ENCODE measurements at regions not wholly inside any gene's neighbourhood (a gene's known extent, or its start where the extent isn't known, plus 50 kb on each side); places are given as distances from the start of the nearest gene placed in this dataset.
"Not testable (repeated sequence)": the region's sequence is repeated elsewhere in the genome, so short reads cannot be mapped to it uniquely, and the experiment has no call there.

DNA sequence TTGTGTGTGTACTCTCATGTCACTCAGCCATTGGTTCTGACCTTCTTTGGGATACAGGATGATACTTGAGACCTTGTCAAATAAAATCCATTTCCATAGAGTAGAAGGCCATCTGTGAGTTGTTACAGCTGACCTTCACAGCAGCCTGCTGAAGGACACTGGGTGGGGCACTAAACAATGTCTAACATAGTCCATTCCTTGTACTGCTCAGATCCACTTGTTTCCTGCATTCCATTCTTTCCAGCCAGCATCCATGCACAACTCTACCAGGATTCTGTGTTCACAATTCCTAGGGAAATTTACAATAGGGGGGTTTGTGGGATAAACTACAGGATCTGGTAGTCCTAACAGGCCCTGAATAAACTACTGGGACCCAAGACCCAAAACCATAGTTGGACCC is 286.4 kb downstream of the RASEF start:
- H3K4me2 ChIP-seq (ENCODE audit: low read depth, low read length, poor library complexity, severe bottlenecking): no peak overlapping the region
- no peaks in the 10 kb centered on the region for H4K20me1 ChIP-seq (ENCODE audit: insufficient read depth, low read depth, low read length)
- no peaks in the 10 kb centered on the region for H3K9me2 ChIP-seq (replicated peaks; ENCODE audit: insufficient read depth, low read length)
- no peaks in the 10 kb centered on the region for H3K36me3 ChIP-seq (ENCODE audit: insufficient read depth, low read length)
- no peaks in the 10 kb centered on the region for H3K79me2 ChIP-seq (ENCODE audit: low read length)
- no peak overlapping the region for H2AFZ ChIP-seq (ENCODE audit: low read length)
- H3K27me3 ChIP-seq (ENCODE audit: low read length): no peaks in the 10 kb centered on the region
- no peak for DNase-seq
- H3K9me3 ChIP-seq (ENCODE audit: low read length): no peaks in the 10 kb centered on the region
- H3K9ac ChIP-seq (ENCODE audit: low read length): no peak overlapping the region
- no peak overlapping the region for H3K27ac ChIP-seq (ENCODE audit: low read length)
- H3K4me1 ChIP-seq (ENCODE audit: low read length): no peaks in the 10 kb centered on the region
- no peak overlapping the region for H3K4me3 ChIP-seq (ENCODE audit: low read length)

DNA sequence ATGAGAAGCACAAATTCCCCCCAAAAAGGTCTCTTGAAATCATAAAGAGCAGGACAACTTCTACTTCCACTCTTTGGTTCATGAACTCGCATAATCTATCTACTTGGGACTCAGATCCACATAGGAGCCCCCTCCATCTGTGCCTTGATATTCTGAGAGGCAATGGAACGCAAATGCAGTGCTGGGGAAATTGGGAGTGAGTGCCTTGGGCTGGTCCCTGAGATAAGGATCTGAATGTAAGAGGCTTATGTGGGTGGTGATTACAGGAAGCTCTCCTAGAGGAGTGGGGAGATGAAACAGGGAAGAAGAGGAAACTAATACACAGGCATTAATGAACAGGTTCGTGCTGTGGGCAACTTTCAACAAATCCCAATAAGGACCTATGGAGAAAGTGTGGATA is 285.6 kb downstream of the RASEF start:
- H3K9me2 ChIP-seq (replicated peaks; ENCODE audit: insufficient read depth, low read length): no peaks in the 10 kb centered on the region
- no peak overlapping the region for H3K4me2 ChIP-seq (ENCODE audit: low read depth, low read length, poor library complexity, severe bottlenecking)
- no peak overlapping the region for H3K27ac ChIP-seq (ENCODE audit: low read length)
- H3K79me2 ChIP-seq (ENCODE audit: low read length): no peaks in the 10 kb centered on the region
- DNase-seq: no peak
- H3K4me3 ChIP-seq (ENCODE audit: low read length): no peak overlapping the region
- no peak overlapping the region for H3K9ac ChIP-seq (ENCODE audit: low read length)
- no peaks in the 10 kb centered on the region for H3K36me3 ChIP-seq (ENCODE audit: insufficient read depth, low read length)
- no peaks in the 10 kb centered on the region for H4K20me1 ChIP-seq (ENCODE audit: insufficient read depth, low read depth, low read length)
- no peaks in the 10 kb centered on the region for H3K4me1 ChIP-seq (ENCODE audit: low read length)
- H3K9me3 ChIP-seq (ENCODE audit: low read length): no peaks in the 10 kb centered on the region
- H2AFZ ChIP-seq (ENCODE audit: low read length): no peak overlapping the region
- no peaks in the 10 kb centered on the region for H3K27me3 ChIP-seq (ENCODE audit: low read length)

DNA sequence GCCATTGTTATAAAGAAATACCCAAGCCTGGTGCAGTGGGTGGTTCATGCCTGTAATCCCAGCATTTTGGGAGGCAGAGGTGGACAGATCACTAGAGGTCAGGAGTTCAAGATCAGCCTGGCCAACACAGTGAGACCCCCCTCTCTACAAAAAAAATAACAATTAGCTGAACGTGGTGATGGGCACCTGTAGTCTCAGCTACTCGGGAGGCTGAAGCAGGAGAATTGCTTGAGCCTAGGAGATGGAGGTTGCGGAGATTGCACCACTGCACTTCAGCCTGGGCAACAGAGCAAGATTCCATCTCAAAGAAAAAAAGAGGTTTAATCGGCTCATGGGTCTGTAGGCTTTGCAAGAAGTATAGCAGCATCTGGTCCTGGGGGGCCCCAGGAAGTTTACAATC is 284.0 kb downstream of the RASEF start:
- not testable (repeated sequence) for H3K9me2 ChIP-seq (replicated peaks; ENCODE audit: insufficient read depth, low read length); H3K27me3 ChIP-seq (ENCODE audit: low read length); H3K79me2 ChIP-seq (ENCODE audit: low read length); H3K4me2 ChIP-seq (ENCODE audit: low read depth, low read length, poor library complexity, severe bottlenecking); H3K4me3 ChIP-seq (ENCODE audit: low read length); H3K9ac ChIP-seq (ENCODE audit: low read length); H3K9me3 ChIP-seq (ENCODE audit: low read length); H2AFZ ChIP-seq (ENCODE audit: low read length); H3K36me3 ChIP-seq (ENCODE audit: insufficient read depth, low read length); H3K4me1 ChIP-seq (ENCODE audit: low read length); H3K27ac ChIP-seq (ENCODE audit: low read length); H4K20me1 ChIP-seq (ENCODE audit: insufficient read depth, low read depth, low read length); DNase-seq

DNA sequence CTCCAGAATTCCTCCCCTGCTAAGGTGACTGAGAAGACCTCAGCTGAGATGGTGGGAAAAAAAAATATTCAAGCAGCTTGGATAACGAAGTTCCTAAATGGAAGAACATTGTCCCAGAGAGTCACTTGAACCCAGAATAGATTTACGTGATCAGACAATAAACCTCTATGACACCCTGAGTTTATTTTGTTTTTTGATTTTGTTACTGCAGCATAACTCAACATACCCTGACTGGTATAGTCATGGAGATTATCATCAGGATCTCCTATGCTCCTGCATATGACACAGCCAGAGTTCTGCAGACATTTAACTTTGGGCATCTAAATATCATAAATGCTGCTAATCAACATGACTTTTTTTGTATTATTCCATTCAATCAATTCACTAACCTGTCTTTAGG is 282.9 kb downstream of the RASEF start:
- Histone ChIP-seq H3K36me3 (ENCODE audit: insufficient read depth, low read length) (no peaks in the 10 kb centered on the region), H3K79me2 (ENCODE audit: low read length) (no peaks in the 10 kb centered on the region), H3K9me2 (replicated peaks; ENCODE audit: insufficient read depth, low read length) (no peaks in the 10 kb centered on the region), H3K9me3 (ENCODE audit: low read length) (no peaks in the 10 kb centered on the region), H3K4me3 (ENCODE audit: low read length) (no peak overlapping the region), H3K27me3 (ENCODE audit: low read length) (no peaks in the 10 kb centered on the region), H4K20me1 (ENCODE audit: insufficient read depth, low read depth, low read length) (no peaks in the 10 kb centered on the region), H3K27ac (ENCODE audit: low read length) (no peak overlapping the region), H3K4me1 (ENCODE audit: low read length) (no peaks in the 10 kb centered on the region), H2AFZ (ENCODE audit: low read length) (no peak overlapping the region), H3K9ac (ENCODE audit: low read length) (no peak overlapping the region), H3K4me2 (ENCODE audit: low read depth, low read length, poor library complexity, severe bottlenecking) (no peak overlapping the region)
- DNase-seq: no peak

DNA sequence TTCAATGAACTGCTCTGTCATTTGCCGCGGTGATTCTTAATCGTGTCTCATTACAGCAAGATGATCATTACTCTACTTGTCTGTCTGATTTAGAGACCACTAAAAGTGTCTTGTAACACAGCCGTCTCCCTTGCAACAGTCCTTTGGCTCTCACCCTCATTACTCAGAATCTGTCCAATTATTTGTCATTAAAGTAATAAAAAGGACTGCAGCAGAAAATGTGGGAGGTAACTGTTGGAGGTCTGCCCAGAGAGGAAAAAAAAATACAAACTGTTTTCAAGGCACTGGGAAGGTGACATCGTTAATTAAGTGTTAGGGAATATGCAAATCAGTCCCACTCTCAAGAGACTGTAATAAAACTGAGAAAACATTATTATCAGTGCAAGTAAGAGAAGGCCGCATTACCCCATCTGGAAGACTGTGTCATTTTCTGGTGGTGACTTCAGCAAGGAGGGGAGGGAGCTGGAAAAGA is 281.0 kb downstream of the RASEF start:
- H3K36me3 ChIP-seq (ENCODE audit: insufficient read depth, low read length): no peaks in the 10 kb centered on the region
- H3K9me3 ChIP-seq (ENCODE audit: low read length): no peaks in the 10 kb centered on the region
- no peak overlapping the region for H3K4me3 ChIP-seq (ENCODE audit: low read length)
- no peak for DNase-seq
- no peak overlapping the region for H2AFZ ChIP-seq (ENCODE audit: low read length)
- no peaks in the 10 kb centered on the region for H3K4me1 ChIP-seq (ENCODE audit: low read length)
- no peaks in the 10 kb centered on the region for H4K20me1 ChIP-seq (ENCODE audit: insufficient read depth, low read depth, low read length)
- no peak overlapping the region for H3K4me2 ChIP-seq (ENCODE audit: low read depth, low read length, poor library complexity, severe bottlenecking)
- no peaks in the 10 kb centered on the region for H3K9me2 ChIP-seq (replicated peaks; ENCODE audit: insufficient read depth, low read length)
- no peak overlapping the region for H3K9ac ChIP-seq (ENCODE audit: low read length)
- H3K79me2 ChIP-seq (ENCODE audit: low read length): no peaks in the 10 kb centered on the region
- no peak overlapping the region for H3K27ac ChIP-seq (ENCODE audit: low read length)
- H3K27me3 ChIP-seq (ENCODE audit: low read length): no peaks in the 10 kb centered on the region

DNA sequence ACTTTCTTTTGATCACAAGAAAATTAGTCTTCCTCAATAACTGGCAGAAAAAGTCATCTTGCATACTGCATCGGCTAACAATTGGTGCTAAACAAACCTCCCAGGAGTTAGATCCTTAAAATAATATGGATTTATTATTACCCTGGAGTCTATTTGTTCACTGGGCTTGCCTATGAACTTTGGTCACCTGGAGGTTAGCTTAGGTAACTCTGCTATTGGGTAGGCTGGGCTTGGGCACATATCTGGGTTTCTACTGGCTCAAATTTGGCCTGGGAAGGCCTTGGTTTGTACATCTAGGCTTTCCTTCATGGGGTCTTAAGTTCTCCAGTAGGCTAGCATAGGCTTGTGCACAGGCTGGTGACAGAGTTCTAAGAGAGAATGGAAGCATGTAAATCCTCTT is 279.9 kb downstream of the RASEF start:
- no peaks in the 10 kb centered on the region for H3K36me3 ChIP-seq (ENCODE audit: insufficient read depth, low read length)
- no peak overlapping the region for H3K27ac ChIP-seq (ENCODE audit: low read length)
- H3K9ac ChIP-seq (ENCODE audit: low read length): no peak overlapping the region
- H4K20me1 ChIP-seq (ENCODE audit: insufficient read depth, low read depth, low read length): no peaks in the 10 kb centered on the region
- no peaks in the 10 kb centered on the region for H3K4me1 ChIP-seq (ENCODE audit: low read length)
- H3K9me2 ChIP-seq (replicated peaks; ENCODE audit: insufficient read depth, low read length): no peaks in the 10 kb centered on the region
- no peaks in the 10 kb centered on the region for H3K27me3 ChIP-seq (ENCODE audit: low read length)
- H3K79me2 ChIP-seq (ENCODE audit: low read length): no peaks in the 10 kb centered on the region
- H2AFZ ChIP-seq (ENCODE audit: low read length): no peak overlapping the region
- DNase-seq: no peak
- no peaks in the 10 kb centered on the region for H3K9me3 ChIP-seq (ENCODE audit: low read length)
- no peak overlapping the region for H3K4me2 ChIP-seq (ENCODE audit: low read depth, low read length, poor library complexity, severe bottlenecking)
- no peak overlapping the region for H3K4me3 ChIP-seq (ENCODE audit: low read length)

DNA sequence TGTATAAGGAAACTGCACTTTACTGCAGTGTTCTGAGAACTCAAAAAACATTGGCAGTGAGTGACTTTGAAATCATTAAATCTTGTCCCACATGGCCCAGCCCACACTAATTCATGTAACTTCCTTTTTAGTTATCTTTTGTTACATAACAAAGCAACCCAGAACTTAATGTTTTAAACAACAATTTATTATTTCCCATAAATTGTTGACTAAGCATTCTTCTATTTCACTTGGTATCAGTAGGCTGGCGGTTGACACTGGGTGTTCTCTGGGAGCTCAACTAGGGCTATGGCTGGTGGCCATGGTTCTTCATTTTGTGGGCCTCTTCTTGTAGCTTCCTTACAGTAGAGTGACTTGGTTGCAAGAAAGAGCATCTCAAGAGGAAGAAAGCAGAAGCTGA is 278.4 kb downstream of the RASEF start:
- no peak overlapping the region for H2AFZ ChIP-seq (ENCODE audit: low read length)
- DNase-seq: no peak
- no peak overlapping the region for H3K27ac ChIP-seq (ENCODE audit: low read length)
- no peaks in the 10 kb centered on the region; the same call in 1 of the 2 replicates for H3K9me3 ChIP-seq (ENCODE audit: low read length)
- no peaks in the 10 kb centered on the region for H3K4me1 ChIP-seq (ENCODE audit: low read length)
- H3K9ac ChIP-seq (ENCODE audit: low read length): no peak overlapping the region
- no peak overlapping the region for H3K4me3 ChIP-seq (ENCODE audit: low read length)
- no peaks in the 10 kb centered on the region for H3K9me2 ChIP-seq (replicated peaks; ENCODE audit: insufficient read depth, low read length)
- H3K79me2 ChIP-seq (ENCODE audit: low read length): no peaks in the 10 kb centered on the region
- H3K27me3 ChIP-seq (ENCODE audit: low read length): no peaks in the 10 kb centered on the region
- H4K20me1 ChIP-seq (ENCODE audit: insufficient read depth, low read depth, low read length): no peaks in the 10 kb centered on the region
- H3K36me3 ChIP-seq (ENCODE audit: insufficient read depth, low read length): no peaks in the 10 kb centered on the region
- no peak overlapping the region for H3K4me2 ChIP-seq (ENCODE audit: low read depth, low read length, poor library complexity, severe bottlenecking)

DNA sequence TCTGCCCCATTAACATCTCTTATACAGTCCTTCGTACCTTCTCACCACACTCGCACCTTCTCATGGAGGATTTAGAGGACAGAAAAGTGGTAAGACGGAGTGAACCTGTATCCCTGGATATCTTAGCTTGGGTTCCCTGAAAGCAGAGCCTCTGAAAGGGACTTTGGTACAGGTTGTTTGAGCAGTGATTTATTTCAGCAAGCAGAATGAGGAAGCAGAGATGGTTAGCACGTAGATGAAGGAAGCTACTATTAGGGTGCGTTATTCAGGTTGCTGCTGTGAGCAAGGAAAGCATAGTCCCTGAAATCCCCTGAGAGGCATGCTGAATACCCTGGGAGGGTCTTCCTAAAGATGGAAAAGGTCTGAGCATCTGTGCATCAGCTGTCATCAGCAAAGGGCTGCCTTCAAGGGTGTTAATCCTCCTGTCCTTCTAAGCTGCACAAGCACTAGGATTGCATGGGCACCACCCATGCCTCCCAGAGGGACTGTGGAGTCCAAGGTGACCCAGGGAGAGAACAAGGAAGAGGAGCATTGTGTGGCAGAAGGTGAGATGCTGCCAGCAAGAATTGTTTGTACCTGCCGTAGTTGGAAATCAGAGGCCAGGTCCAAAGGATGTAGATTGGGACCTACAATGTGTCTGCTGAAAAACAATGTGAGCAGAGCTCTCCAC is 273.7 kb downstream of the RASEF start:
- no peaks in the 10 kb centered on the region for H3K9me2 ChIP-seq (replicated peaks; ENCODE audit: insufficient read depth, low read length)

More for the DNA sequence above, 273.7 kb downstream of the RASEF start:
- Histone ChIP-seq H3K79me2 (ENCODE audit: low read length) (no peaks in the 10 kb centered on the region), H4K20me1 (ENCODE audit: insufficient read depth, low read depth, low read length) (no peaks in the 10 kb centered on the region), H3K27ac (ENCODE audit: low read length) (no peak overlapping the region), H2AFZ (ENCODE audit: low read length) (no peak overlapping the region), H3K4me3 (ENCODE audit: low read length) (no peak overlapping the region), H3K9me3 (ENCODE audit: low read length) (no peaks in the 10 kb centered on the region; the same call in 1 of the 2 replicates), H3K4me1 (ENCODE audit: low read length) (no peaks in the 10 kb centered on the region), H3K9ac (ENCODE audit: low read length) (no peak overlapping the region), H3K4me2 (ENCODE audit: low read depth, low read length, poor library complexity, severe bottlenecking) (no peak overlapping the region), H3K36me3 (ENCODE audit: insufficient read depth, low read length) (no peaks in the 10 kb centered on the region), H3K27me3 (ENCODE audit: low read length) (no peaks in the 10 kb centered on the region)
- no peak for DNase-seq

All from Karpas-422 (cell line).